ENCODE measurements at regions not wholly inside any gene's neighbourhood (a gene's known extent, or its start where the extent isn't known, plus 50 kb on each side); places are given as distances from the start of the nearest gene placed in this dataset.
A peak's percentile ranks its signal among the peaks of the same experiment; 100 is the strongest.
"Not testable (repeated sequence)": the region's sequence is repeated elsewhere in the genome, so short reads cannot be mapped to it uniquely, and the experiment has no call there.

- ATAC-seq (ENCODE audit: low read depth) (no peak), DNase-seq (ENCODE audit: low spot score) (no peak)
- Histone ChIP-seq H3K27me3 (ENCODE audit: insufficient read depth, poor library complexity, severe bottlenecking) (no peaks in the 10 kb centered on the region), H3K4me3 (ENCODE audit: severe bottlenecking) (no peak overlapping the region), H3K9me3 (ENCODE audit: severe bottlenecking) (no peaks in the 10 kb centered on the region), H3K4me1 (ENCODE audit: insufficient read depth, poor library complexity, severe bottlenecking) (no peaks in the 10 kb centered on the region), H3K27ac (ENCODE audit: poor library complexity, severe bottlenecking) (no peak overlapping the region), H3K36me3 (ENCODE audit: low read depth) (no peaks in the 10 kb centered on the region)
- TF ChIP-seq CTCF (IDR thresholded peaks at IDR 0.05; ENCODE audit: poor library complexity, severe bottlenecking): no peak
These were observed 463.3 kb upstream of the BRINP3 start for GRCh38 chr1:190940951-190941350.

- no peak for TF ChIP-seq CTCF (IDR thresholded peaks at IDR 0.05; ENCODE audit: poor library complexity, severe bottlenecking)
- H3K27ac ChIP-seq (ENCODE audit: poor library complexity, severe bottlenecking): no peak overlapping the region
- no peaks in the 10 kb centered on the region for H3K27me3 ChIP-seq (ENCODE audit: insufficient read depth, poor library complexity, severe bottlenecking)
- no peaks in the 10 kb centered on the region for H3K9me3 ChIP-seq (ENCODE audit: severe bottlenecking)
- DNase-seq (ENCODE audit: low spot score) (no peak), ATAC-seq (ENCODE audit: low read depth) (no peak)
- no peaks in the 10 kb centered on the region for H3K36me3 ChIP-seq (ENCODE audit: low read depth)
- H3K4me3 ChIP-seq (ENCODE audit: severe bottlenecking): no peak overlapping the region
- H3K4me1 ChIP-seq (ENCODE audit: insufficient read depth, poor library complexity, severe bottlenecking): no peaks in the 10 kb centered on the region
These were observed 464.8 kb upstream of the BRINP3 start for GRCh38 chr1:190942475-190942874.

- not testable (repeated sequence) for DNase-seq (ENCODE audit: low spot score); ATAC-seq (ENCODE audit: low read depth); H3K4me1 ChIP-seq (ENCODE audit: insufficient read depth, poor library complexity, severe bottlenecking); H3K27me3 ChIP-seq (ENCODE audit: insufficient read depth, poor library complexity, severe bottlenecking); H3K4me3 ChIP-seq (ENCODE audit: severe bottlenecking); H3K27ac ChIP-seq (ENCODE audit: poor library complexity, severe bottlenecking); H3K9me3 ChIP-seq (ENCODE audit: severe bottlenecking); H3K36me3 ChIP-seq (ENCODE audit: low read depth)
These were observed 466.1 kb upstream of the BRINP3 start for GRCh38 chr1:190943722-190944121.

GRCh38 chr1:190949939-190950338, 472.3 kb upstream of the BRINP3 start:
- no peaks in the 10 kb centered on the region for H3K4me1 ChIP-seq (ENCODE audit: insufficient read depth, poor library complexity, severe bottlenecking)
- no peaks in the 10 kb centered on the region for H3K27me3 ChIP-seq (ENCODE audit: insufficient read depth, poor library complexity, severe bottlenecking)
- DNase-seq (ENCODE audit: low spot score) (no peak), ATAC-seq (ENCODE audit: low read depth) (no peak)
- no peak overlapping the region for H3K27ac ChIP-seq (ENCODE audit: poor library complexity, severe bottlenecking)
- TF ChIP-seq CTCF (IDR thresholded peaks at IDR 0.05; ENCODE audit: poor library complexity, severe bottlenecking): no peak
- no peaks in the 10 kb centered on the region for H3K36me3 ChIP-seq (ENCODE audit: low read depth)
- H3K9me3 ChIP-seq (ENCODE audit: severe bottlenecking): no peaks in the 10 kb centered on the region
- H3K4me3 ChIP-seq (ENCODE audit: severe bottlenecking): no peak overlapping the region

- no peaks in the 10 kb centered on the region for H3K4me1 ChIP-seq (ENCODE audit: insufficient read depth, poor library complexity, severe bottlenecking)
- no peak overlapping the region for H3K27ac ChIP-seq (ENCODE audit: poor library complexity, severe bottlenecking)
- H3K36me3 ChIP-seq (ENCODE audit: low read depth): no peaks in the 10 kb centered on the region
- H3K27me3 ChIP-seq (ENCODE audit: insufficient read depth, poor library complexity, severe bottlenecking): no peaks in the 10 kb centered on the region
- no peak overlapping the region for H3K4me3 ChIP-seq (ENCODE audit: severe bottlenecking)
- DNase-seq (ENCODE audit: low spot score): no peak
- ATAC-seq (ENCODE audit: low read depth): 0 out of 3 replicates have a peak, but pooled peaks have one; percentile 41
- H3K9me3 ChIP-seq (ENCODE audit: severe bottlenecking): no peaks in the 10 kb centered on the region
- peak; percentile 46 for TF ChIP-seq CTCF (IDR thresholded peaks at IDR 0.05; ENCODE audit: poor library complexity, severe bottlenecking)
These were observed 479.9 kb upstream of the BRINP3 start for GRCh38 chr1:190957565-190957964.
